Left cardiac atrium (tissue), 4 donors: ENCODE measurements at regions not wholly inside any gene's neighbourhood (a gene's known extent, or its start where the extent isn't known, plus 50 kb on each side); places are given as distances from the start of the nearest gene placed in this dataset.
"Not testable (repeated sequence)": the region's sequence is repeated elsewhere in the genome, so short reads cannot be mapped to it uniquely, and the experiment has no call there.

Source experiments
- ATAC-seq, 2 donors: fragments of 200-7000 bp; cut with Tn5 transposase; one replicate each; pipeline ENCODE4 v1.9.1; 2020; ENCODE audit warnings: mild to moderate bottlenecking in 2 of 2, moderate library complexity in 2 of 2
- DNase-seq: peaks from one replicate; pipeline ENCODE4 v3.0.0-alpha.2; 2020
- intact Hi-C, 2 donors: fragments of 100-400 bp; cut with DNase I; formaldehyde crosslinking; loops; one replicate each; pipeline versions ENCODE4 v1.14.1 to v1.15.1; 2022 to 2023
- donor health status: DM: no; HTN: yes; CAD: no.
- donor health status: DM: no; HTN: yes; CAD: no; lungs with severe emphysema.
- donor health status: DM: yes; HTN: yes; CAD: no.
- donor health status: Dilated cardiomyopathy.

- ATAC-seq (no peak), DNase-seq (no peak)
- intact Hi-C loops = no loop called here
These were observed 964.3 kb upstream of the GRIA3 start for GRCh38 chrX:122219735-122220134.

GRCh38 chrX:122220644-122221373 lies 963.3 kb upstream of the GRIA3 start:
- no peak for ATAC-seq
- no peak for DNase-seq
- intact Hi-C loops = no loop called here

GRCh38 chrX:122221810-122222209 lies 962.3 kb upstream of the GRIA3 start:
- intact Hi-C loops, DNase-seq, ATAC-seq: not testable (repeated sequence)

- intact Hi-C loops, DNase-seq, ATAC-seq: not testable (repeated sequence)
These were observed 959.9 kb upstream of the GRIA3 start for GRCh38 chrX:122224137-122224536.

GRCh38 chrX:122238801-122239200 lies 945.3 kb upstream of the GRIA3 start:
- no peak for ATAC-seq
- DNase-seq = no peak
- intact Hi-C loops = no loop called here

- no peak for DNase-seq
- no peak for ATAC-seq
- intact Hi-C loops = no loop called here
These were observed 942.1 kb upstream of the GRIA3 start for GRCh38 chrX:122241959-122242358.

GRCh38 chrX:122244080-122244479 lies 940.0 kb upstream of the GRIA3 start:
- intact Hi-C loops = no loop called here
- DNase-seq = no peak
- ATAC-seq = no peak

GRCh38 chrX:122245175-122245574 lies 938.9 kb upstream of the GRIA3 start:
- ATAC-seq (no peak), DNase-seq (no peak)
- intact Hi-C loops = no loop called here

GRCh38 chrX:122245943-122246342 lies 938.1 kb upstream of the GRIA3 start:
- no peak for DNase-seq
- ATAC-seq = no peak
- intact Hi-C loops = no loop called here

- intact Hi-C loops = no loop called here
- ATAC-seq (no peak), DNase-seq (no peak)
These were observed 937.1 kb upstream of the GRIA3 start for GRCh38 chrX:122246937-122247336.

- no peak for ATAC-seq
- no peak for DNase-seq
These were observed 935.4 kb upstream of the GRIA3 start for GRCh38 chrX:122248681-122249080.

GRCh38 chrX:122252454-122252853 lies 931.6 kb upstream of the GRIA3 start:
- ATAC-seq = no peak
- DNase-seq = no peak
- intact Hi-C loops = no loop called here

More at GRCh38 chrX:122248681-122249080, 935.4 kb upstream of the GRIA3 start:
- intact Hi-C loops = no loop called here

- DNase-seq = no peak
- intact Hi-C loops = no loop called here
- ATAC-seq = no peak
These were observed 915.7 kb upstream of the GRIA3 start for GRCh38 chrX:122268353-122268752.

GRCh38 chrX:122269243-122269781 lies 914.8 kb upstream of the GRIA3 start:
- intact Hi-C loops = no loop called here
- no peak for DNase-seq

GRCh38 chrX:122270809-122271494 lies 913.1 kb upstream of the GRIA3 start:
- intact Hi-C loops = no loop called here
- no peak for ATAC-seq
- DNase-seq = no peak

More at GRCh38 chrX:122269243-122269781, 914.8 kb upstream of the GRIA3 start:
- no peak for ATAC-seq

GRCh38 chrX:122272011-122272410 lies 912.1 kb upstream of the GRIA3 start:
- intact Hi-C loops = no loop called here
- DNase-seq = no peak
- ATAC-seq = no peak

GRCh38 chrX:122279746-122280145 lies 904.3 kb upstream of the GRIA3 start:
- ATAC-seq (no peak), DNase-seq (no peak)
- intact Hi-C loops = no loop called here

GRCh38 chrX:122299822-122300221 lies 884.3 kb upstream of the GRIA3 start:
- intact Hi-C loops, DNase-seq, ATAC-seq: not testable (repeated sequence)

- intact Hi-C loops = no loop called here
- DNase-seq (no peak), ATAC-seq (no peak)
These were observed 882.6 kb upstream of the GRIA3 start for GRCh38 chrX:122301491-122301890.

- DNase-seq (no peak), ATAC-seq (no peak)
- intact Hi-C loops = no loop called here
These were observed 880.3 kb upstream of the GRIA3 start for GRCh38 chrX:122303761-122304160.

- intact Hi-C loops = no loop called here
- ATAC-seq (no peak), DNase-seq (no peak)
These were observed 839.3 kb upstream of the GRIA3 start for GRCh38 chrX:122344816-122345215.
